Loucy (cell line): ENCODE measurements at regions not wholly inside any gene's neighbourhood (a gene's known extent, or its start where the extent isn't known, plus 50 kb on each side); places are given as distances from the start of the nearest gene placed in this dataset.

Experiments used
- H2AFZ ChIP-seq: fragments of 200-600 bp; sonication (generic); 2 replicates; pipeline ENCODE4 v1.6.0; 2016; ENCODE audit warnings: antibody characterized with exemption, mild to moderate bottlenecking, low read length, moderate library complexity
- H3F3A ChIP-seq: fragments of 200-600 bp; 2 replicates; pipeline ENCODE4 v1.6.0; 2016; ENCODE audit warnings: antibody characterized with exemption, low read depth, mild to moderate bottlenecking
- H3K27me3 ChIP-seq: fragments of 200-600 bp; sonication (generic); 2 replicates; pipeline ENCODE4 v1.6.1; 2014; ENCODE audit warnings: low read length, mild to moderate bottlenecking; ENCODE audit not compliant: insufficient read depth, poor library complexity, severe bottlenecking
- H3K36me3 ChIP-seq: fragments of 200-600 bp; sonication (generic); 2 replicates; pipeline ENCODE4 v1.6.1; 2016; ENCODE audit warnings: low read length; ENCODE audit not compliant: insufficient read depth
- H3K4me1 ChIP-seq: fragments of 200-600 bp; sonication (generic); 2 replicates; pipeline ENCODE4 v1.5.1; 2014; ENCODE audit warnings: low read length, mild to moderate bottlenecking; ENCODE audit not compliant: insufficient read depth, poor library complexity, severe bottlenecking
- H3K4me2 ChIP-seq: fragments of 200-600 bp; sonication (generic); 2 replicates; pipeline ENCODE4 v1.6.0; 2014; ENCODE audit warnings: antibody characterized with exemption, low read length, low read depth, mild to moderate bottlenecking; ENCODE audit not compliant: poor library complexity, severe bottlenecking
- H3K4me3 ChIP-seq: fragments of 200-600 bp; sonication (generic); 2 replicates; pipeline ENCODE4 v1.5.1; 2014; ENCODE audit warnings: low read length, mild to moderate bottlenecking, mixed read lengths; ENCODE audit not compliant: poor library complexity, severe bottlenecking
- H3K79me2 ChIP-seq: fragments of 200-600 bp; sonication (generic); 2 replicates; pipeline ENCODE4 v1.6.1; 2014; ENCODE audit warnings: low read length; ENCODE audit not compliant: insufficient read depth
- H3K9ac ChIP-seq: fragments of 200-600 bp; sonication (generic); 2 replicates; pipeline ENCODE4 v1.6.0; 2014; ENCODE audit warnings: mild to moderate bottlenecking, low read depth, low read length, moderate library complexity; ENCODE audit not compliant: poor library complexity, severe bottlenecking
- H3K9me2 ChIP-seq: fragments of 200-600 bp; sonication (generic); replicated peaks from 2 replicates; pipeline ENCODE4 v1.6.1; 2016; ENCODE audit warnings: low read depth, low read length, mixed read lengths
- H3K9me3 ChIP-seq: fragments of 200-600 bp; sonication (generic); 2 replicates; pipeline ENCODE4 v1.6.1; 2014; ENCODE audit warnings: mild to moderate bottlenecking, antibody characterized with exemption, low read length, low read depth; ENCODE audit not compliant: insufficient read depth
- H4K20me1 ChIP-seq: fragments of 200-600 bp; sonication (generic); 2 replicates; pipeline ENCODE4 v1.6.0; 2014; ENCODE audit warnings: antibody characterized with exemption, low read length, mild to moderate bottlenecking; ENCODE audit not compliant: insufficient read depth, poor library complexity, severe bottlenecking
- EZH2phosphoT487 ChIP-seq: fragments of 200-600 bp; IDR thresholded peaks from 2 replicates; pipeline ENCODE4 v1.6.1; 2018; ENCODE audit warnings: antibody characterized with exemption, mild to moderate bottlenecking, moderate library complexity, borderline replicate concordance
- TF ChIP-seq, protein P1 (sequence below): fragments of 200-600 bp; sonication (generic); conservative IDR thresholded peaks from 2 replicates; pipeline ENCODE4 v1.5.1; 2014; ENCODE audit warnings: mild to moderate bottlenecking, antibody characterized with exemption, low read length

DNA sequence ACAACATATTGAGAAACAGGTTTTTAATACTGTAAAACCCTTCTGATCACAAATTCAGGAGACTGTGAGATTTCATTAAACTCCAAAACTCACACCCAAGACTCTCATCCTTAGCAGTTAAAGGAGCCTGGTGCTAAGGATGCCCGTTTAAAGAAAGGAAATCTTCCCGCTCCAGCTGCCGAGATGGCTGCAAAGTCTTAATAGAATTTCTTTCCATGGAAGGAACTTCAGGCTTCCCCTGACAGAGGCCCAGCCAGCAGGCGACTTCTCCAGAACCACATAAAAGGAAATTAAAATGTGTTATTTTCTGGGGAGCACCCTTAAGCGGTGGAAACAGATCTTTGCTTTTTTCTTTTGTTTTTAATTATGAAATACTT, 104.7 kb upstream of the CHST15 start:
- H3K4me3 ChIP-seq: no peak overlapping the region
- H3K9ac ChIP-seq: no peak overlapping the region
- no peaks in the 10 kb centered on the region for H3K4me1 ChIP-seq
- no peaks in the 10 kb centered on the region for H3K36me3 ChIP-seq
- H2AFZ ChIP-seq: no peak overlapping the region
- TF ChIP-seq, protein P1, sequence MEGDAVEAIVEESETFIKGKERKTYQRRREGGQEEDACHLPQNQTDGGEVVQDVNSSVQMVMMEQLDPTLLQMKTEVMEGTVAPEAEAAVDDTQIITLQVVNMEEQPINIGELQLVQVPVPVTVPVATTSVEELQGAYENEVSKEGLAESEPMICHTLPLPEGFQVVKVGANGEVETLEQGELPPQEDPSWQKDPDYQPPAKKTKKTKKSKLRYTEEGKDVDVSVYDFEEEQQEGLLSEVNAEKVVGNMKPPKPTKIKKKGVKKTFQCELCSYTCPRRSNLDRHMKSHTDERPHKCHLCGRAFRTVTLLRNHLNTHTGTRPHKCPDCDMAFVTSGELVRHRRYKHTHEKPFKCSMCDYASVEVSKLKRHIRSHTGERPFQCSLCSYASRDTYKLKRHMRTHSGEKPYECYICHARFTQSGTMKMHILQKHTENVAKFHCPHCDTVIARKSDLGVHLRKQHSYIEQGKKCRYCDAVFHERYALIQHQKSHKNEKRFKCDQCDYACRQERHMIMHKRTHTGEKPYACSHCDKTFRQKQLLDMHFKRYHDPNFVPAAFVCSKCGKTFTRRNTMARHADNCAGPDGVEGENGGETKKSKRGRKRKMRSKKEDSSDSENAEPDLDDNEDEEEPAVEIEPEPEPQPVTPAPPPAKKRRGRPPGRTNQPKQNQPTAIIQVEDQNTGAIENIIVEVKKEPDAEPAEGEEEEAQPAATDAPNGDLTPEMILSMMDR: no peak
- TF ChIP-seq EZH2phosphoT487: no peak
- H3K4me2 ChIP-seq: no peak overlapping the region
- no peaks in the 10 kb centered on the region for H3K79me2 ChIP-seq
- H4K20me1 ChIP-seq: no peaks in the 10 kb centered on the region
- H3K9me3 ChIP-seq: no peaks in the 10 kb centered on the region
- no peaks in the 10 kb centered on the region for H3K27me3 ChIP-seq
- H3K9me2 ChIP-seq: no peaks in the 10 kb centered on the region
- no peaks in the 10 kb centered on the region for H3F3A ChIP-seq

DNA sequence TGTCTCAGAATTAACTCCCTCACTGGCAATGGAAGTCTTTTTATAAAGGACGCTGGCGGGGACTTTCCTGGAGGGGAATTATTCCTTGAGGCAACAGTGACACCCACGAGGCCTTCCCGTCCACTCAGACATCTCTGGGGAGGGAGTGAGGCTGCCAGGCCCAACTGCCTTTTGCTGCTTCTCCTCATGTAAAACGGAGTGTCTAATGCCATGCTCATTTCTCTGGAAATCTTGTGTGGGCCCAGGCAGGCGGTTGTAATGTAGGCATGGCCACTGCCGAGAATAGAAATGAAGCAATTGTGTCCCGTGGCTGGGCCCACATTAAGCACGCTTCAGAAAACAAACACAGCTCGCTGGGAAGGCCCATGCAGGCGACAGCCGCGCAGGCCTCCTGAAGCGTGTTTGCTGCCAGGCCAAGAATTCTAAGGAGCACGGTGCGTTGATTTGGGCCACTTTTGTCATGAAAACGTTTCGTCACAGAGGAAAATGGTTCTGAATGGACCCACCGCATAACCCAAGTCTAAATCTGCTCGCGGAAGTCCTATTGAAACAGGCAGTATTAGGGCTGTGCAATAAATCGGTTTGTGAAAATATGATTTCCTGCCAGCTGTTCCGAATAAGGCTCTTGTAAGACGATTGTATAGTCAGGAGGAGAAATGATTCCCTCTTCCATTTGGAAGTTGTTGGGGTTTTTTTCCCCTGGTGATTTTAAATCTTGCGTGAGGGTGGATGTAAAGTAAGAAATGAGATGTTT, 104.2 kb upstream of the CHST15 start:
- Histone ChIP-seq H3K27me3 (no peaks in the 10 kb centered on the region), H3K4me3 (no peak overlapping the region), H4K20me1 (no peaks in the 10 kb centered on the region), H3K79me2 (no peaks in the 10 kb centered on the region), H2AFZ (no peak overlapping the region), H3K9ac (no peak overlapping the region), H3F3A (no peaks in the 10 kb centered on the region), H3K36me3 (no peaks in the 10 kb centered on the region), H3K9me3 (no peaks in the 10 kb centered on the region), H3K4me2 (no peak overlapping the region), H3K9me2 (no peaks in the 10 kb centered on the region), H3K4me1 (no peaks in the 10 kb centered on the region)
- no peak for TF ChIP-seq EZH2phosphoT487
- TF ChIP-seq, protein P1: no peak

DNA sequence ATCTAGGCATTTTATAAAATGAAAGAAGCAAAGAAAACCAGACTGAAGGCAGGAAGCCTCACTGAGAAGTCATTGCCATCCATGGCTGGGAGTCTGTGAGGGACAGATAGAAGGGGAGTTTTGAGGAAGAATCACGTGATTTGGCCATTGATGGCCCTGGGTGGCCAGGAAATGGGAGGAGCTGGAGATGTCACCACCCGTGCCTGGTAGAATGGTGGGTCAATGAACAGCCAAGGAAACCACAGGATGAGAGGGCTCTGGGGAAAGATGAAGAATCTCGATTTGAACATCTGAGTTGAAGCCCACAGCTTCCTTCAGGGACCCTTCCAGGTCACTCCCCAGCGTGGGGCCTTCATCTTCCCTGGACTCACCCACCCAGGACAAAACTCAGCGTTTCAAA, 103.3 kb upstream of the CHST15 start:
- no peaks in the 10 kb centered on the region for H3K9me3 ChIP-seq
- H3F3A ChIP-seq: no peaks in the 10 kb centered on the region
- no peaks in the 10 kb centered on the region for H3K36me3 ChIP-seq
- no peak overlapping the region for H3K4me3 ChIP-seq
- H2AFZ ChIP-seq: no peak overlapping the region
- H3K79me2 ChIP-seq: no peaks in the 10 kb centered on the region
- no peaks in the 10 kb centered on the region for H3K27me3 ChIP-seq
- H3K9me2 ChIP-seq: no peaks in the 10 kb centered on the region
- no peak overlapping the region for H3K9ac ChIP-seq
- H3K4me2 ChIP-seq: no peak overlapping the region
- no peaks in the 10 kb centered on the region for H3K4me1 ChIP-seq
- H4K20me1 ChIP-seq: no peaks in the 10 kb centered on the region
- TF ChIP-seq EZH2phosphoT487: no peak
- TF ChIP-seq, protein P1: no peak
